Endothelial cell of umbilical vein (primary cell): ENCODE measurements at regions not wholly inside any gene's neighbourhood (a gene's known extent, or its start where the extent isn't known, plus 50 kb on each side); places are given as distances from the start of the nearest gene placed in this dataset.

Experiments used
- CTCF ChIP-seq, 2 donors: IDR thresholded peaks; 1 replicate in 1 of 2; 2 replicates in 1 of 2; pipeline ENCODE4 v1.5.1; 2011; ENCODE audit warnings: low read length in 2 of 2, mild to moderate bottlenecking in 2 of 2, moderate library complexity in 2 of 2, control low read depth in 1 of 2, inconsistent platforms in 1 of 2, low read depth in 1 of 2; ENCODE audit not compliant: insufficient read depth in 1 of 2; ENCODE audit errors: extremely low read depth in 1 of 2
- EZH2 ChIP-seq: IDR thresholded peaks from 2 replicates; pipeline ENCODE4 v1.6.1; 2012; ENCODE audit warnings: borderline replicate concordance, low read depth, mild to moderate bottlenecking, moderate library complexity, low read length, inconsistent platforms; ENCODE audit not compliant: severe bottlenecking
- MYC ChIP-seq: IDR thresholded peaks from one replicate; pipeline ENCODE4 v1.6.1; 2011; ENCODE audit warnings: mild to moderate bottlenecking, low read depth, low read length
- POLR2A ChIP-seq: IDR thresholded peaks from 2 replicates; pipeline ENCODE4 v1.6.1; 2012; ENCODE audit warnings: low read depth, mild to moderate bottlenecking, control low read depth, low read length
- TF ChIP-seq, protein P1 (sequence below): IDR thresholded peaks from 2 replicates; pipeline ENCODE4 v1.6.1; 2011; ENCODE audit not compliant: insufficient read depth, insufficient read length

DNA sequence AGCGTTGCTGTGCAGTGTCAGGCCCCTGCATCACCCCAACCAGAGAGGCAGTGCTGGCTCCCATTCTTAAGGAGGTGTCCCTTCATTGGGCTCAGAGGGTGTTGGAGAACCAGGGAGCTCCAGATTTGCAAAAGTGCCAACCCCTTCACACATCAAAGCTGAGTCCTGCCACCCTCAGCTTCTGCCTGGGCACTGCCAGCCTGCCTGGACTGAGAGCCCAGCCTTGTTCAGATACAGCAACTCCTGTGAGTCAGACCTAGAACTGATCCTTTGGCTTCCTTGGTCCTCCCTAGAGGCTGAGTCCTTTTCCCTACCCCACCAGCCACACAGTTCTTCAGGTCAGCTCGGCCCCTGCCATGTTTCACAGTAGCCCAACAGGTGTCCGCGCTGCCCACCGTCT lies 424.9 kb upstream of the MYT1L start:
- TF ChIP-seq CTCF (IDR thresholded peaks at IDR 0.05; ENCODE audit: extremely low read depth in 1 of 2, insufficient read depth in 1 of 2, low read depth in 1 of 2, low read length in 2 of 2) (no peak), EZH2 (no peak), POLR2A (no peak), MYC (no peak)
- TF ChIP-seq, protein P1, sequence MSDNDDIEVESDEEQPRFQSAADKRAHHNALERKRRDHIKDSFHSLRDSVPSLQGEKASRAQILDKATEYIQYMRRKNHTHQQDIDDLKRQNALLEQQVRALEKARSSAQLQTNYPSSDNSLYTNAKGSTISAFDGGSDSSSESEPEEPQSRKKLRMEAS = no peak
